Activated gamma-delta T cell treated with Interleukin-2 at 50 U/mL for 16 hours (primary cell): ENCODE measurements at regions not wholly inside any gene's neighbourhood (a gene's known extent, or its start where the extent isn't known, plus 50 kb on each side); places are given as distances from the start of the nearest gene placed in this dataset.
"Not testable (repeated sequence)": the region's sequence is repeated elsewhere in the genome, so short reads cannot be mapped to it uniquely, and the experiment has no call there.

Experiments used
- DNase-seq: peaks from one replicate; pipeline ENCODE4 v3.0.0-alpha.2; 2020

DNA sequence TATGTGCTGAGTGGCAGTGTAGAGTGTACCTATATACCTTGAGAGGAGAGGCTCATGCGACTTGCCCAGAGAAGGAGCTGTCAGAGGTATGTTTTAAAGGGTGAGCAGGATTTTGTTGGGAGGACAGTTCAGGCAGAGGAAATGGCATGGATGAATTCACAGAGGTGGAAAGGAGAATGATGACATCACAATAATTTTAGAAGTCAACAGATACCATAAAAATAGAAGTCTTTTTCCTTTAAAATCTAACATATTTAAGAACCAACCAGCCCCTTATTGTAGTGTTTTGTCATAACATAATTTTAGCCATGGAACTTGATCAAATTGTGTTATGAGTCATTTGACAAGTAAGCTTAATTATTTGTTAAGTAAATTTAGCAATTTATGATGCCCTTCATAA is 538.1 kb upstream of the GYPC start:
- no peak for DNase-seq

DNA sequence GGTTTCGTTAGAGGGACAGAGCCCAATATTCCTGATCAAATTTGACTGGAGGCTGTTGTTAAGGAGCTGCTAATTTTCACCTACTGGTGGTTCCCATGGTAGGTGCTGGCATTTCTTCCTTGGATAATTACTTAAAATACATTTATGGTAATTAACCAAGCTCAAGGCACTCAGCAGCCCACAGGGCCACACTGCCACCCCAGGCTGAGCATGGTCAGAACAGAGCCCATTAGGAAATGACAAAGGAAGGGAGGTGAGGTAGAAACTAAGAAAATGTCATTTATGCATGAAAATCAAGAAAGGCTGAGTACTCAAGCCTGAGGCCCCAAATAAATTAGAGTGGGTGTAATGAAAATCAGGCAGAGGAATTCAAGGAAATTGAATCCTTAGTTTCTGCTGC is 510.2 kb upstream of the GYPC start:
- DNase-seq = no peak

GRCh38 chr2:126154256-126154785 is 501.6 kb upstream of the GYPC start:
- DNase-seq = no peak

- not testable (repeated sequence) for DNase-seq
Measured at GRCh38 chr2:126160950-126161349, 495.0 kb upstream of the GYPC start.

DNA sequence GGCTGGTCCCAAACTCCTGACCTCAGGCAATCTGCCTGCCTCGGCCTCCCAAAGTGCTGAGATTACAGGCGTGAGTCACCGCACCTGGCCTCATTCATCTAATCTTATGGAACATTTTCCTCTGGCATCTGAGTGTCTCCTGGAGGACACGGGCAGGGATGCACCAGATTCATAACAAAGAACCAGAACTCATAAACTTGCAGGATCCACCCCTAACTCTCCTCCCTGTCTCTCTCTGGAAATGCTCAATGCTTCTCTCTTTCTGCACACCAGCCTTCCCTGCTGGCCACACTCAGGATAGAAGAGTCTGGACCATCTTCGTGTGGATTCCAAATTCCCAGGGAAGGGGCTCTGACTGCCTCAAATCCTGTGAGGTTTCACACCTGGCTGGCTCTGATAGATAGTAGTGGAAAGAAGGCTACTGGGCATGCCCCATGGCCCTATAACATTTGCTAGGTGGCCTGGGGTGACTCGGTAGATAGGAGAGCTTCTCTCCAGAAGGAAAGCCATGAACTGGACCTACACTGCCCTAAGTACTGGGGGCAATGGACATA is 483.2 kb upstream of the GYPC start:
- DNase-seq = no peak

DNA sequence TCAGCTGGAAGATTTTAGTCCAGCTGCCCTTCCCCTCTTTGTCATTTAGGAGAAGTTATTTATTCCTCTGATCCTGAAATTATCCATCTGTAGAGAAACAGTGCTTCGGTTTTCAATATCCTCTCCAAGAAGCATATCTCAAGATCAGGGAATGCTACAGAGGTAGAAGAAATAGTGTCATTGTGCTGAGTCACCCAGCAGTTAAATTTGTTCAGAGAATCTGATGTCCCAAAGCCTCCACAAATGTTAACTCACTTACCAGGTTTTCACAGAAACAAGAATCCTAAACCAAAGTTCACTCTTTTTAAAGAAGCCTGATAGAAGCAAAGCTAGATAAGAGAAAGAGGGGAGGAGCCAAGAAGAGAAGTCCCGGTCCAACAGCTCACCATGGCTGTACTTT is 480.7 kb upstream of the GYPC start:
- no peak for DNase-seq

DNA sequence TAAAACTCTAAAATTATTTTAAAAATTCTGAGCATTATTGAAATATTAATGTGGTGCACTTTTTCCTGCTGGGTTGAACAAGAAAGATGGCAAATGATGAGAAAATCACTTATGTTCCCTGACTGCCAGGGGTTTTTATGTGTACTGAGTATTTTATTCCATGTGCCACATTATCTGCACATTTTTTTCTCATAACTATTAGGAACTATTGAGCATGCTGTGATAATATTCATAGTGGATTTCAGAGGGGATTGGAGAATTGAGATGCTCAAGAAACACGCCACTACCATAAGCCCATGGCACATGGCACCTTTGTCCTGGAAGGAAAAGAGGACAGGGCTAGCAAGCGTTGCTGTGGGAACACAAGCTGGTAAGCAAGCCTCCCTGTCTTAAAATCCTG is 478.5 kb upstream of the GYPC start:
- DNase-seq = no peak

GRCh38 chr2:126187668-126188067 is 468.3 kb upstream of the GYPC start:
- DNase-seq = no peak

- no peak for DNase-seq
Measured at GRCh38 chr2:126189527-126189926, 466.4 kb upstream of the GYPC start.

DNA sequence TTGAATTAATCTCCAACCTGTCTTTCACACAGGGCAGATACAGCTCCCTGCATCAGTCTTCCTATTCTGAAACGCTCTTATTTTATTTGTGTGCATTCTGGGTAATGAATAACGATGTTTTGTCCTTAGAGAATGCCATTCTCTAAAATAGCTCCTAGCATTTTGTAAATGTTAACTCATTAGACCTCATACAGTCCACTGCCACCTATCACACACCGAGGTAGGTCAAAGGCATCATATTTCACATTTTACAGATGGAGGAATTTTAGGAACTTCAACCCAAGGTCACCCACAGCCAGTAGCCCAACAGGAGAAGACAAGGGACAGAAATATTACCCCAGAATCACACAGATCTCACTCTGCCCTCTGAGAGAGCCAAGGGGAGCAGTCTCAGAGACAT is 455.4 kb upstream of the GYPC start:
- no peak for DNase-seq

DNA sequence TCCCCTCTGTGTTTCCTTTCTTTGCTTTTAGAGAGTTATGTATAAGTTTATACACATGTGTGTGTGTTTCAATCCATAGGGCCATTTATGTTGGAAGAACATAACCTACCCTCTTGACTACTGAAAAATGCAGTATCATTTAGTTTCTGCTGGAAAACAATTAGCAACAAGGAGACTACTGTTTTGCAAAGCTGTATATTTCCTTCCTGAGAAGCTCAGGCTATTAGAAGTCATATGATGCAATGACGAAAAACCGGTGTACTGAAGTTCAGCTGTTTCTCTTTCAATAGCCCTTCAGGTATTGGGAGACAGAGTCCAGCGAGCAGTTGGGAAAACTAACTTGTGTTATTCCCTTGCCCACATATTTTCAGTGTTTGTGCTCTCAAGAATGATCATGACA is 447.7 kb upstream of the GYPC start:
- no peak for DNase-seq

DNA sequence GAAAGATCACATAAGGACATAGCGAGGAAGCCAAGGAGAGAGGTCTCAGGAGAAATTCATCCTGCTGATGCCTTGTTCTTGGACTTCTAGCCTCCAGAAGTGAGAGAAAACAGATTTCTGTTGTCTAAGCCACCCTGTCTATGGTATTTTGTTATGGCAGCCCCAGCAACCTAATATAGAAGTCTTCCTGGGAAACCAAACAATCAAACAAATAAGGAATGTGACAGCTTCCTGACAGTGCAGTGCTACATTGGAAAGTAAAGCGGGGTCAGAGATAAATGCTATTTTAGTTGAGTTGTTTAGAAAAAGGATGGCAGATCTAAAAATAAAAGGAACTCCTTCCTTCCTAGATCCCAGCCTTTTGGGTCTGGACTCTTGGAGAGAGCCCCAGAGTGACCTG is 443.2 kb upstream of the GYPC start:
- DNase-seq = no peak

- DNase-seq = no peak
Measured at GRCh38 chr2:126219081-126219480, 436.9 kb upstream of the GYPC start.

DNA sequence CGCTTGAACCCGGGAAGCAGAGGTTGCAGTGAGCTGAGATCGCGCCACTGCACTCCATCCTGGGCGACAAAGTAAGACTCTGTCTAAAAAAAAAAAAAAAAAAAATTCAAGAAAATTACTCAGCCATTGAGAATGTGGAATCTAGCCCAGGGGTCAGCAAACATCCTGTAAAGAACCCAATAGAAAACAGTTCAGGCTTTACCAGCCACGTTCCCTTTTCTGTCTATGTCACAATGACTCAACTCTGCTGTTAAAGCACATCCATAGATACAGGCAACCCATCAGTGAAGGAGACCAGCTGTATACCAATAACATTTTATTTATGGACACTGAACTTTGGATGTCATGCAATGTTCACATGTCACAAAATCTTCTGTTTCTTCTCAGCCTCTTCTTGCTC is 435.6 kb upstream of the GYPC start:
- DNase-seq = no peak

- DNase-seq = no peak
Measured at GRCh38 chr2:126221506-126221905, 434.5 kb upstream of the GYPC start.

DNA sequence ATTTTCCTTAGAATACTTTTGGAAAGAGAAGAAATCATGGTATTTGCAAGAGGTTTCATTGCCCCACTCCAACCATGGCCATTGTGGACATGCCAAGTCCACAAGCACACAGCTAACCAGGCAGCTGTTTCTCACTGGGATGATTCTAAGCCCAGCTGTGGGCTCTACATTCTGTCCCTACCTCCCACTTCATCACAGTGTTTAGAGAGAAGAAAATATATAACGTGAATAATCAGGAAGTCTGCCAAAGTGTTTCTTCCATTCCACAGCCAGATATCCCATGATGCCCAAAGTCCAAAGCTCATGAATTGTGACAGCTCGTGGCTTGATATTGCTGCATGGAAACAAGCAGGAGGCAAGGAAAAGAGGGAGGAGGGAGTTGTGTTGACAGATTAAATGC is 433.7 kb upstream of the GYPC start:
- no peak for DNase-seq

- no peak for DNase-seq
Measured at GRCh38 chr2:126224776-126225175, 431.2 kb upstream of the GYPC start.

GRCh38 chr2:126227250-126227649 is 428.7 kb upstream of the GYPC start:
- DNase-seq = no peak

- no peak for DNase-seq
Measured at GRCh38 chr2:126228531-126228930, 427.4 kb upstream of the GYPC start.

DNA sequence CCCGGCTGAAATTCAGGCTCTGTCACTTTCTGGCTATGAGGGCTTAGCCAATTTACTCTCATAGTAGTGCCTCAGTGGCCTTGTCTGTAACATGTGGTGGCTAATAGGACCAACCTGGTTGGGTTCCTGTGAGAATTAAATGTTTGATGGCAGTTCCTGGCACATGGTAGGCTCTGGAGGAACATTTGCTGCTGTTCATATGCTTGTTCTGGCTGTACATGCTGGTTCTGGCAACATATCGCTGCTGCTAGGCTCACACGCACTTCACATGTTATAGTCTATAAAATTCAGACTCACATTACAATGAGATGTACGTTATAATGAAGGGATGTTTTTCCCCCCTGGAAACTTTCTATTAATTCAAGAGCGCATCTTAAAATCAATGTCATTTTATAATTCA is 417.7 kb upstream of the GYPC start:
- no peak for DNase-seq

DNA sequence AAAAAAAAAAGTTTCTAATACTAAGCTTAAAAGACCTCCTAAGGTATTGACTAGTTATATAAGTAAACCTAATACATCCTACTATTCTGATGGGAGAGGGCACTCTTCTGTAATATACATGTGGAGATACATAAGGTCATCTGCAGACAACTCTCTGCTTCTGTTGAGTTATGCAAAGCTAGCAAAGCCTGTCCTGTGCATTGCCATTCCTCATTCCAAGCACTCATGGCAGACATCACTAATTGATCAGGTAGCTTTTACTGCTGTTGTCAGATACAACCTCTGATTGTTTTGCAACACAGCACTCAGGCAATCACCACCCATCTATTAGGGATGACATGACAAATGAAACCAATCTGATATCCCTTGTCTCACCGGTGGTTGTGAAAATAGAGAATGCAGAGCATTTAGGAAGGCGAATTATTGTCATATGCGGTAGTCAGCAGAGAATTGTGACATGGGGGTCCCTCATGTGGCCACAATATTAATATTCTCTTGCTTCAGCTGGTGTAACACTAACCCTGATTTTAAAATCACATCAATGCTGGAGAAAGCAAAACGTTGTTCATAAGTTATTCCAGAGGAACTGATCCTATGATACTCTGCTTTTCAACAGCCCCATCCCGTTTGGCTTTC is 416.5 kb upstream of the GYPC start:
- DNase-seq = no peak

- DNase-seq = no peak
Measured at GRCh38 chr2:126241001-126241400, 415.0 kb upstream of the GYPC start.

DNA sequence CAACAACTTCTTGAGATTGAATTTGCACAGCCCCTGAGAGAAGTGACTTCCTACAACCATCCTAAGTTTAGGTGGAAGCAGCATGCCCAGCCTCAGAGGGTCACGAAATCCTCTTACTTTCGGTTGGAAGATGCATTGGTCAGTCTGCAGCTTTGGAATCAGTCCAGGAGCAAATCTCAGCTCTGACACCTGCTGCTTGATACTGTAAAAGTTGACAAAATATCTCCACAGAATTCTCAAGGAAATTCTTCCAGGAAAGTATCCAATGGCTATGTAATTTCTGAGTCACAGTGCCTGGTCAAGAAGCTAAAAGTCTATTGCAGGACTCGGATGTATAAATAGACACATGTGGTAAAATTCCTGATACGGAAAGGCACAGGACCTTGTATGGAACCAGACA is 414.5 kb upstream of the GYPC start:
- DNase-seq = no peak

GRCh38 chr2:126244937-126245336 is 411.0 kb upstream of the GYPC start:
- DNase-seq = no peak

GRCh38 chr2:126253669-126254068 is 402.3 kb upstream of the GYPC start:
- no peak for DNase-seq
